BJ (cell line): ENCODE measurements at regions not wholly inside any gene's neighbourhood (a gene's known extent, or its start where the extent isn't known, plus 50 kb on each side); places are given as distances from the start of the nearest gene placed in this dataset.

ENCODE experiments used
- CTCF ChIA-PET: fragments of 350-600 bp; formaldehyde crosslinking; extraction: SDS; loops from one replicate; lab custom pipeline; 2021; ENCODE audit warnings: antibody characterized with exemption, inconsistent platforms; lab: Yijun Ruan, JAX
- POLR2A ChIA-PET: fragments of 300-600 bp; sonication (Branson Sonifier 250); formaldehyde crosslinking; extraction: SDS; loops from one replicate; lab custom pipeline; 2021; ENCODE audit warnings: antibody characterized with exemption; lab: Charles Lee
- DNase-seq: peaks from one replicate; pipeline ENCODE4 v3.0.0-alpha.2; 2011; ENCODE audit warnings: low read depth
- H3K27me3 ChIP-seq: 2 replicates; pipeline ENCODE4 v1.6.0; 2011; ENCODE audit warnings: low read length; ENCODE audit not compliant: control insufficient read depth, insufficient read depth
- H3K36me3 ChIP-seq: 2 replicates; pipeline ENCODE4 v1.5.1; 2011; ENCODE audit warnings: low read length; ENCODE audit not compliant: control insufficient read depth, insufficient read depth
- H3K4me3 ChIP-seq: 2 replicates; pipeline ENCODE4 v1.5.1; 2011; ENCODE audit warnings: low read depth, mild to moderate bottlenecking, control low read depth, low read length
- TF ChIP-seq, protein P1 (sequence below): IDR thresholded peaks from 2 replicates; pipeline ENCODE4 v1.5.1; 2011; ENCODE audit warnings: low read depth, mild to moderate bottlenecking, control low read depth, inconsistent platforms, low read length, moderate library complexity; ENCODE audit not compliant: insufficient read depth

DNA sequence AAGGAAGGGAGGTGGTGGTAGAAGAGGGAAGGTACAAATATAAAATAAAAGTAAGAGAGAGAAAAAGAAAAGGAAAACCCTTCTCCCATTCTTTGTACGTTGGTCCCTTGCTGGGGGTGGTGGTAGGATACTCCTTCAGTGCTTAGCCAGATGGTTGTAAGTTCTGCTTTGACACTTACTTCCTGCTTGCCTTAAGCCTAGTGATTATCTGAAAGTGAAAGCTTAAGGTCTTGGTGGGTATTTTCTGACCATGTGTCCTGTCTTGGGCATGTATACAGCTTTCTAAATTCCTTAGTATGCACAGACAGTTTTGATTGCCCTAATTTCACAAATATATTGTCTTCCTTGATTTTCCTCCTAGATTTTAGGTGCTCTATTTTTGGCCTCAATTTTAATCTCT is 314.8 kb downstream of the PCDH17 start:
- ChIA-PET POLR2A (no interaction called here), CTCF (interaction anchor here (0.6 kb wide), 1 partner anchor 309 kb away, joined by 3 read pairs; no protein-coding TSS in a partner anchor)
- TF ChIP-seq, protein P1, sequence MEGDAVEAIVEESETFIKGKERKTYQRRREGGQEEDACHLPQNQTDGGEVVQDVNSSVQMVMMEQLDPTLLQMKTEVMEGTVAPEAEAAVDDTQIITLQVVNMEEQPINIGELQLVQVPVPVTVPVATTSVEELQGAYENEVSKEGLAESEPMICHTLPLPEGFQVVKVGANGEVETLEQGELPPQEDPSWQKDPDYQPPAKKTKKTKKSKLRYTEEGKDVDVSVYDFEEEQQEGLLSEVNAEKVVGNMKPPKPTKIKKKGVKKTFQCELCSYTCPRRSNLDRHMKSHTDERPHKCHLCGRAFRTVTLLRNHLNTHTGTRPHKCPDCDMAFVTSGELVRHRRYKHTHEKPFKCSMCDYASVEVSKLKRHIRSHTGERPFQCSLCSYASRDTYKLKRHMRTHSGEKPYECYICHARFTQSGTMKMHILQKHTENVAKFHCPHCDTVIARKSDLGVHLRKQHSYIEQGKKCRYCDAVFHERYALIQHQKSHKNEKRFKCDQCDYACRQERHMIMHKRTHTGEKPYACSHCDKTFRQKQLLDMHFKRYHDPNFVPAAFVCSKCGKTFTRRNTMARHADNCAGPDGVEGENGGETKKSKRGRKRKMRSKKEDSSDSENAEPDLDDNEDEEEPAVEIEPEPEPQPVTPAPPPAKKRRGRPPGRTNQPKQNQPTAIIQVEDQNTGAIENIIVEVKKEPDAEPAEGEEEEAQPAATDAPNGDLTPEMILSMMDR = no peak
- no peak overlapping the region for H3K4me3 ChIP-seq
- H3K27me3 ChIP-seq = no peaks in the 10 kb centered on the region
- no peak for DNase-seq
- no peaks in the 10 kb centered on the region for H3K36me3 ChIP-seq

DNA sequence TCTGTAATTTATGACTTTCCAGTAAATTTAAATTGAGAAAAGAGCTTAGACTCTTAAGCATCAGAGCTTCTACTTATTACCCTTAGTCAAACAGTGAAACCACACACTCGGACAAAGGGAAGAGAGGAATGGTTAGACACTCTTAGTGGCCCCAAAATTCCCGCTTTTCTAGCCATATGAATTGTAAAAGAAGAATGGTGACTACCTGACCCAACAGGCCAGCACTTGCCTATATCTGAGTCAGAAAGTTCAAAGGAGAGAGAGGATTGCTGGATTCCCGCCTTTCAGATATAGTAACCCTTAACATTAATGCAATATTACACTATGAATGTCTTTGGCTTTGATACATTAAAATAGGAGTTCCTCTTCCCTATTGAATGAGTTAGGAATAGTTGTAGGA is 317.3 kb downstream of the PCDH17 start:
- Histone ChIP-seq H3K36me3 (no peaks in the 10 kb centered on the region), H3K27me3 (no peaks in the 10 kb centered on the region), H3K4me3 (no peak overlapping the region)
- ChIA-PET POLR2A (no interaction called here), CTCF (no interaction called here)
- DNase-seq = no peak
- TF ChIP-seq, protein P1 = no peak

DNA sequence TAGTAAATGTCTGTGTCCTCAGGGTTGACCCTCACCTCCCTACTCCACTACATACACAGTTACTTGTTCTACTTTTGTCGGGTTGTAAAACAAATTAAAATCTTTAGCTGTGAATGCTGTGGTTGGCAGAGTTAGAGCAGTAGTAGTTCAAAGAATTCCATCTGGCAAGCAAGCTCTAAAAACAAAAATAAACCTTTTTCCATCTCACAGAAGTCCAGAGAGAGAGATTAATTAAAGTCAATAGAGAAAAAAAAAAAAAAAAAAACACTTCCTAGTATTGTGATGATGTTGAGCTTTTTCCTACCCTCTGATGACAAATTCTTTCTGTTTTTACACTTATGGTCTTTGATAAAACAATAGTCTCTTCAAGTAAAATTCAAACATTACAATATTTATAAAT is 338.4 kb downstream of the PCDH17 start:
- TF ChIP-seq, protein P1 = no peak
- POLR2A ChIA-PET = no interaction called here
- no peaks in the 10 kb centered on the region for H3K36me3 ChIP-seq
- no peak for DNase-seq
- no peaks in the 10 kb centered on the region for H3K27me3 ChIP-seq
- CTCF ChIA-PET = no interaction called here
- H3K4me3 ChIP-seq = no peak overlapping the region

DNA sequence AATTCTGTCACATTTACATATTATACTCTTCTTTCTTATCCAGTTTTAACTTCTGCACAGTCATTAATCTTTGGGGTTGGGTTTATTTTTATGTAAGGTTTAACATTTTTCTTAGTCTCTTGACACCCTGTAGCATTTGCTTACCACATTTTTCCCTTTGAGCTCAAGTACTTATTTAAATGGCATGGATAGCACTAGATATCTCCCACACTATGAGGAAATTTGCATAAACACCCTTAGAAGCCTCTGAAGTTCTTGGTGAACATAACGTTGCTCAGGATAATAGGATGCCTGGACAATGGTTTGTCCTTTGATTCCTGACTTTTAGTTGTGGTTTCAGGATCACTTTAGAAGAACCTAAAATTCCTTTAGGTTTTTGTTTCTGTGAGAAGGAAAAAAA is 338.9 kb downstream of the PCDH17 start:
- Histone ChIP-seq H3K27me3 (no peaks in the 10 kb centered on the region), H3K4me3 (no peak overlapping the region), H3K36me3 (no peaks in the 10 kb centered on the region)
- TF ChIP-seq, protein P1 = no peak
- ChIA-PET CTCF (no interaction called here), POLR2A (no interaction called here)
- DNase-seq = no peak

DNA sequence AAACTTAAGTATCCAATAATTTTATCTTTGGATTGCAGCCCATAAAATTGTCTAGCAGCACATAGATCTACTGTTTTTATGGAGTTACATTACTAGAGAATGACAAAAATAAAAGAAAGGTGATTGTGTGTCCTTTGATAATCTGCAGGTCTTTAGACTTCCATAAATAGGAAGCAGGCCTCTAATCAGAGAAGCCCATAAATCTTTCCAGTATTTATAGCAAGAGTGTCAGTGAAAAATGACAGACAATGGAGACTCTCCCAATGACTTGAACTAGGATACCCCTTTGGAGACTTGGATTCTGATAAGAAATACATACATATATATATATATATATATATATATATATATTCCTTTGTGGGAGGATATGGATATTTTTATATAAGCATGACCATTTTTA is 351.2 kb downstream of the PCDH17 start:
- POLR2A ChIA-PET = no interaction called here
- TF ChIP-seq, protein P1 = no peak
- H3K27me3 ChIP-seq = no peaks in the 10 kb centered on the region
- no peaks in the 10 kb centered on the region for H3K36me3 ChIP-seq
- CTCF ChIA-PET = no interaction called here
- no peak for DNase-seq
- H3K4me3 ChIP-seq = no peak overlapping the region
